ENCODE measurements at regions not wholly inside any gene's neighbourhood (a gene's known extent, or its start where the extent isn't known, plus 50 kb on each side); places are given as distances from the start of the nearest gene placed in this dataset.
A peak's percentile ranks its signal among the peaks of the same experiment; 100 is the strongest.

DNA sequence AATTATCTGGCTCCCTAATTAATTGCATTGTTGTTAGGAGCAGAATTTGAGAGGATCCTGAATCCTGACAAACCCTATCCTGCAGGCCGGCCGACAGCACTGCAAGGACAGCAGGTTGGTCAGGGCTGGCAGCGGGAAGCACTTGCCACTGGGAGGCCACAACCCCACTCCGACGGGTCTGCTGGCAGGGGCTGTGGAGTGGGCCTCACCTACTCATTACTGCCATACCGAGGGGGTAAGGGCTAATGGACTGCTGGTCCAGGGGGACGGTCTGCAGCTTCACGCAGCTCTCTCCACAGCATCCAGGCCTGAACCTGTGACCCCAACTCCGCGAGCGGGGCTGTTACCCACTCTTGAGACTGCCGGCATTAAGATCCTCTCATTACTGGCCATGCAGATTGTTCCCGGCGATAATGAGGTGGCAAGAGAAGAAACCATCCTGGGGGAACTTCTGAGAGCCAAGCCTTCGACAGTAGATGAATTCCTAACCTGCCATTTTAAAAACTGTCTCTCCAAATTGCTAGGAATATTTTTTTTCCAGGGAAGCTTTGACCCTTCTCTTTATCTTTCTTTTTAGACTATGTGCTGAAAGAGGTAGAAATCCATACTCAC, 501.3 kb downstream of the OMA1 start:
- in situ Hi-C loops (cut with MboI): loop anchor here (10.0 to 25.0 kb wide), 2 partner anchors 608 to 1210 kb away; no protein-coding TSS in a partner anchor
- Histone ChIP-seq H3K27me3 (replicated peaks; ENCODE audit: insufficient read depth) (peaks cover 6% of the 10 kb centered on the region; the same call in 1 of the 2 replicates), H3K9me2 (ENCODE audit: insufficient read depth) (no peaks in the 10 kb centered on the region), H2AFZ (no peak overlapping the region), H3K36me3 (ENCODE audit: low read depth) (no peaks in the 10 kb centered on the region), H3K9me3 (ENCODE audit: low read depth) (no peaks in the 10 kb centered on the region), H3K4me3 (no peak overlapping the region), H4K20me1 (ENCODE audit: insufficient read depth) (no peaks in the 10 kb centered on the region), H3K27ac (no peak overlapping the region), H3K9ac (no peak overlapping the region), H3K4me1 (ENCODE audit: insufficient read depth) (no peaks in the 10 kb centered on the region), H3F3A (ENCODE audit: insufficient read depth) (no peaks in the 10 kb centered on the region), H3K79me2 (ENCODE audit: insufficient read depth) (no peaks in the 10 kb centered on the region), H3K4me2 (ENCODE audit: unreplicated experiment) (no peak overlapping the region)
- 39 to 46% methylated on average over 15 of the region's 15 CpGs for WGBS, 2 experiments (ENCODE audit: low coverage in 1 of 2, low lambda C conversion rate in 2 of 2, missing lambda C conversion rate in 2 of 2)
- TF ChIP-seq EZH2 (IDR thresholded peaks at IDR 0.05; ENCODE audit: insufficient read depth, poor library complexity, severe bottlenecking) (no peak), EZH2phosphoT487 (IDR thresholded peaks at IDR 0.05; ENCODE audit: insufficient read depth, low read depth) (no peak)
- DNase-seq: no peak

DNA sequence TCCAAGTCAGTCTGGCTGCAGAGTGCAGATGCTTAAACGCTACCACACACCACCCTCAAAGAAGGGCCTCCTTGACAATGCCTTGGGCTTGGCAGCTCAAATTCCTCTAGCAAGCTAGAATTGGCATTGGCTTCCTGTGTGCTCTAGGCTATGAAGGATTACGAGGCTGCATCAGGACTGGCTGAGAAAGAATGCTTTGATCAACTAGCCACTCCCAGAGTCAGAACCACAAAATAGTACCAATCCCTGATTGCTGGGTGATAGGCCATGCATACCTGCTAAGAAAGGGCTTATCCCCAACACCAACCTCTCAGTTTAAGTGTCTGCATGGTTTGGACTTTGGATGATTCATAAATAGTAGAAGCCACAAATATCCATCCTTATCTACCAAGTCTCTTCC, 504.9 kb downstream of the OMA1 start:
- Histone ChIP-seq H3K79me2 (ENCODE audit: insufficient read depth) (no peaks in the 10 kb centered on the region), H3F3A (ENCODE audit: insufficient read depth) (no peaks in the 10 kb centered on the region), H3K27ac (no peak overlapping the region), H3K4me1 (ENCODE audit: insufficient read depth) (no peaks in the 10 kb centered on the region), H3K36me3 (ENCODE audit: low read depth) (no peaks in the 10 kb centered on the region), H3K9me2 (ENCODE audit: insufficient read depth) (no peaks in the 10 kb centered on the region), H2AFZ (no peak overlapping the region), H3K4me2 (ENCODE audit: unreplicated experiment) (no peak overlapping the region), H3K4me3 (no peak overlapping the region), H4K20me1 (ENCODE audit: insufficient read depth) (no peaks in the 10 kb centered on the region), H3K9ac (no peak overlapping the region), H3K9me3 (ENCODE audit: low read depth) (no peaks in the 10 kb centered on the region), H3K27me3 (replicated peaks; ENCODE audit: insufficient read depth) (peaks cover 6% of the 10 kb centered on the region; the same call in 1 of the 2 replicates)
- in situ Hi-C loops (cut with MboI): loop anchor here (10.0 to 25.0 kb wide), 2 partner anchors 604 to 1207 kb away; no protein-coding TSS in a partner anchor
- no peak for TF ChIP-seq EZH2 (IDR thresholded peaks at IDR 0.05; ENCODE audit: insufficient read depth, poor library complexity, severe bottlenecking)
- no peak for TF ChIP-seq EZH2phosphoT487 (IDR thresholded peaks at IDR 0.05; ENCODE audit: insufficient read depth, low read depth)
- no peak for DNase-seq
- 21 to 27% methylated on average over 2 of the region's 2 CpGs for WGBS, 2 experiments (ENCODE audit: low coverage in 1 of 2, low lambda C conversion rate in 2 of 2, missing lambda C conversion rate in 2 of 2)

DNA sequence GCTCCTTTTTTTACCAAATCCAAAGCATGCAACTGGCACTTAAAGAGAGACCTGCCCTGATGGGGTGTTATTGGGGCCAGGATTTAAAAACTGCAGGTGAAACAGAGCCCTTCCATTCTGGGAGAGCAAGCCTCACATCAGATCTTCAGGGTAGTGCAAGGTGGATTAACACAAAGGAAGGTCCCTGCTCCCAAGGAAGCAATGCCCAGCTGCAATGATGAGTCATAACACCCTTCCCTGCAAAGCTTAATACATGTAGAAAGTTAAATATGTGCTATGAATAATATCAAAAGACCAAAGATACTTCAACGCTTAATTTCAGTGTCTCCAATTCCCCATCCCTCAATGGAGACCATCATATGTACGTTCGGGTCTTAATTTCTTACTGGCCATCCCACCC, 508.0 kb downstream of the OMA1 start:
- H3F3A ChIP-seq (ENCODE audit: insufficient read depth): no peaks in the 10 kb centered on the region
- no peak for DNase-seq
- no peak overlapping the region for H2AFZ ChIP-seq
- H4K20me1 ChIP-seq (ENCODE audit: insufficient read depth): no peaks in the 10 kb centered on the region
- no peak overlapping the region for H3K4me3 ChIP-seq
- TF ChIP-seq EZH2phosphoT487 (IDR thresholded peaks at IDR 0.05; ENCODE audit: insufficient read depth, low read depth) (no peak), EZH2 (IDR thresholded peaks at IDR 0.05; ENCODE audit: insufficient read depth, poor library complexity, severe bottlenecking) (no peak)
- no peaks in the 10 kb centered on the region for H3K79me2 ChIP-seq (ENCODE audit: insufficient read depth)
- no peaks in the 10 kb centered on the region for H3K9me3 ChIP-seq (ENCODE audit: low read depth)
- no peak overlapping the region for H3K4me2 ChIP-seq (ENCODE audit: unreplicated experiment)
- H3K9me2 ChIP-seq (ENCODE audit: insufficient read depth): no peaks in the 10 kb centered on the region
- no peaks in the 10 kb centered on the region for H3K4me1 ChIP-seq (ENCODE audit: insufficient read depth)
- H3K27ac ChIP-seq: no peak overlapping the region
- in situ Hi-C loops (cut with MboI): loop anchor here (25.0 kb wide), 1 partner anchor 601 kb away; no protein-coding TSS in a partner anchor
- peaks cover 10% of the 10 kb centered on the region; the same call in 1 of the 2 replicates for H3K27me3 ChIP-seq (replicated peaks; ENCODE audit: insufficient read depth)
- no peaks in the 10 kb centered on the region for H3K36me3 ChIP-seq (ENCODE audit: low read depth)
- H3K9ac ChIP-seq: no peak overlapping the region
- WGBS, 2 experiments (ENCODE audit: low coverage in 1 of 2, low lambda C conversion rate in 2 of 2, missing lambda C conversion rate in 2 of 2): 65 to 74% methylated on average over 3 of the region's 3 CpGs

DNA sequence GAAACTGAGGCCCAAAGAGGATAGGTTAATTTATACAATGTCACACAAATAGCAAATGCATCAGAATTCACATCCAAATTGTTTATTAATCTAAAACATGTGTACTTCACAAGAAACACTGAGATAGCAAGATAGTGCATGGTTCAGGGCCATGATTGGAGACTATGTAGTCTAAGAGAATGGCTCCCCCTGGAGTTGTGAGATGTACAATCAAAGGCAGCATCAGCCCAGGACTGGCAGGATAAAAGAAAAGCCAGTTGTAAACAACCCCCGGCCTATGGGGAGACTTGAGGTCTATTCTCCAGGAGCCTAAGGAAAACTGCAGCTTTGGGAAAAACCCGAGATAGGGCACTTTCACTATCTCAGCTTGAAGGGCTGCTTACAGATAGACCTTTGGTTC, 511.0 kb downstream of the OMA1 start:
- Histone ChIP-seq H3K9me2 (ENCODE audit: insufficient read depth) (no peaks in the 10 kb centered on the region), H3K4me1 (ENCODE audit: insufficient read depth) (no peaks in the 10 kb centered on the region), H3K27ac (no peak overlapping the region), H4K20me1 (ENCODE audit: insufficient read depth) (no peaks in the 10 kb centered on the region), H3K4me2 (ENCODE audit: unreplicated experiment) (no peak overlapping the region), H2AFZ (no peak overlapping the region), H3K79me2 (ENCODE audit: insufficient read depth) (no peaks in the 10 kb centered on the region), H3K9ac (no peak overlapping the region), H3F3A (ENCODE audit: insufficient read depth) (no peaks in the 10 kb centered on the region), H3K27me3 (replicated peaks; ENCODE audit: insufficient read depth) (0 out of 2 replicates have a peak, but pooled peaks cover 4% of the 10 kb centered on the region), H3K4me3 (no peak overlapping the region), H3K36me3 (ENCODE audit: low read depth) (no peaks in the 10 kb centered on the region), H3K9me3 (ENCODE audit: low read depth) (no peaks in the 10 kb centered on the region)
- 3 to 5% methylated on average over 2 of the region's 2 CpGs for WGBS, 2 experiments (ENCODE audit: low coverage in 1 of 2, low lambda C conversion rate in 2 of 2, missing lambda C conversion rate in 2 of 2)
- DNase-seq: peak; percentile 32
- in situ Hi-C loops (cut with MboI): loop anchor here (25.0 kb wide), 1 partner anchor 598 kb away; no protein-coding TSS in a partner anchor
- no peak for TF ChIP-seq EZH2phosphoT487 (IDR thresholded peaks at IDR 0.05; ENCODE audit: insufficient read depth, low read depth)
- TF ChIP-seq EZH2 (IDR thresholded peaks at IDR 0.05; ENCODE audit: insufficient read depth, poor library complexity, severe bottlenecking): no peak
